PC-9 (cell line): ENCODE measurements at regions not wholly inside any gene's neighbourhood (a gene's known extent, or its start where the extent isn't known, plus 50 kb on each side); places are given as distances from the start of the nearest gene placed in this dataset.

Source experiments
- CTCF ChIP-seq: fragments of 200-600 bp; sonication (generic); conservative IDR thresholded peaks from 2 replicates; pipeline ENCODE4 v1.6.1; 2017; ENCODE audit warnings: mixed run types, antibody characterized with exemption, mild to moderate bottlenecking, moderate library complexity
- EZH2 ChIP-seq: fragments of 200-600 bp; sonication (generic); IDR thresholded peaks from 2 replicates; pipeline ENCODE4 v1.8.0; 2017; ENCODE audit warnings: antibody characterized with exemption, low read depth

- peak; percentile 60; the same call in 1 of the 2 replicates for TF ChIP-seq CTCF
- TF ChIP-seq EZH2: no peak
Observed at GRCh38 chr7:131071786-131072504, 255.7 kb upstream of the MKLN1 start.
